NB4 (cell line): ENCODE measurements at regions not wholly inside any gene's neighbourhood (a gene's known extent, or its start where the extent isn't known, plus 50 kb on each side); places are given as distances from the start of the nearest gene placed in this dataset.

ENCODE experiments used
- CTCF ChIP-seq: IDR thresholded peaks from one replicate; pipeline ENCODE4 v1.5.1; 2012; ENCODE audit warnings: low read depth, low read length
- MAX ChIP-seq: IDR thresholded peaks from 2 replicates; pipeline ENCODE4 v1.6.1; 2011; ENCODE audit warnings: low read depth, low read length
- MYC ChIP-seq: IDR thresholded peaks from 2 replicates; pipeline ENCODE4 v1.6.1; 2011; ENCODE audit warnings: low read depth, low read length
- POLR2A ChIP-seq: IDR thresholded peaks from 2 replicates; pipeline ENCODE4 v1.6.1; 2011; ENCODE audit warnings: mild to moderate bottlenecking; ENCODE audit not compliant: insufficient read length; ENCODE audit errors: extremely low read depth

- TF ChIP-seq CTCF: no peak
- no peak for TF ChIP-seq MAX
- TF ChIP-seq POLR2A: no peak
- no peak for TF ChIP-seq MYC
Observed at GRCh38 chr14:55747186-55747585, 167.2 kb downstream of the KTN1 start.
